T47D (cell line): ENCODE measurements at regions not wholly inside any gene's neighbourhood (a gene's known extent, or its start where the extent isn't known, plus 50 kb on each side); places are given as distances from the start of the nearest gene placed in this dataset.

Source experiments
- DNase-seq, 2 experiments: peaks; one replicate each; pipeline versions ENCODE4 v3.0.0 to v3.0.0-alpha.2; 2011 to 2012; ENCODE audit warnings: low read depth in 1 of 2, low spot score in 1 of 2
- JUND ChIP-seq: IDR thresholded peaks from 2 replicates; pipeline ENCODE4 v1.6.1; 2012; ENCODE audit warnings: low read depth
- in situ Hi-C: cut with HindIII; loops from 2 replicates; pipeline ENCODE4 v1.10.0; 2016; ENCODE audit warnings: low sequenced_read_pairs, low pct_unique_long_range_greater_than_20kb

GRCh38 chr16:9264067-9264466, 172.6 kb downstream of the HAPSTR1 start:
- no peak for DNase-seq
- TF ChIP-seq JUND: no peak
- in situ Hi-C loops: no loop called here

GRCh38 chr16:9268446-9268845, 177.0 kb downstream of the HAPSTR1 start:
- no peak for TF ChIP-seq JUND
- in situ Hi-C loops: no loop called here

GRCh38 chr16:9270424-9270823, 179.0 kb downstream of the HAPSTR1 start:
- DNase-seq: no peak
- no peak for TF ChIP-seq JUND
- in situ Hi-C loops: no loop called here

More at GRCh38 chr16:9268446-9268845, 177.0 kb downstream of the HAPSTR1 start:
- no peak for DNase-seq

- no peak for DNase-seq
- TF ChIP-seq JUND: no peak
- in situ Hi-C loops: no loop called here
Observed at GRCh38 chr16:9270941-9271340, 179.5 kb downstream of the HAPSTR1 start.

- DNase-seq: no peak
- in situ Hi-C loops: no loop called here
- no peak for TF ChIP-seq JUND
Observed at GRCh38 chr16:9271841-9272240, 180.4 kb downstream of the HAPSTR1 start.

GRCh38 chr16:9275377-9275776, 183.9 kb downstream of the HAPSTR1 start:
- no peak for TF ChIP-seq JUND
- in situ Hi-C loops: no loop called here
- DNase-seq: no peak

GRCh38 chr16:9275816-9276354, 184.4 kb downstream of the HAPSTR1 start:
- in situ Hi-C loops: no loop called here
- TF ChIP-seq JUND: no peak
- DNase-seq: no peak

- no peak for TF ChIP-seq JUND
- DNase-seq: no peak
- in situ Hi-C loops: no loop called here
Observed at GRCh38 chr16:9279291-9280068, 188.0 kb downstream of the HAPSTR1 start.

GRCh38 chr16:9280069-9280466, 188.6 kb downstream of the HAPSTR1 start:
- in situ Hi-C loops: no loop called here
- no peak for TF ChIP-seq JUND
- no peak for DNase-seq

- TF ChIP-seq JUND: no peak
- DNase-seq: no peak
- in situ Hi-C loops: no loop called here
Observed at GRCh38 chr16:9286930-9287329, 195.5 kb downstream of the HAPSTR1 start.

- no peak for TF ChIP-seq JUND
- DNase-seq: no peak
- in situ Hi-C loops: no loop called here
Observed at GRCh38 chr16:9296271-9296590, 204.8 kb downstream of the HAPSTR1 start.

GRCh38 chr16:9297437-9298113, 206.1 kb downstream of the HAPSTR1 start:
- DNase-seq: peak in 1 of 2 experiments; percentile 38
- no peak for TF ChIP-seq JUND
- in situ Hi-C loops: no loop called here

GRCh38 chr16:9300252-9300651, 208.8 kb downstream of the HAPSTR1 start:
- in situ Hi-C loops: no loop called here
- TF ChIP-seq JUND: no peak
- no peak for DNase-seq
